RWPE1 (cell line): ENCODE measurements at regions not wholly inside any gene's neighbourhood (a gene's known extent, or its start where the extent isn't known, plus 50 kb on each side); places are given as distances from the start of the nearest gene placed in this dataset.

Experiments used
- CTCF ChIA-PET: fragments of 350-600 bp; sonication (Branson Sonifier 250); formaldehyde crosslinking; extraction: SDS; loops from one replicate; lab custom pipeline; 2021; lab: Yijun Ruan, JAX
- POLR2A ChIA-PET: fragments of 400-600 bp; formaldehyde crosslinking; extraction: SDS; loops from one replicate; lab custom pipeline; 2020; ENCODE audit warnings: antibody characterized with exemption; ENCODE audit not compliant: low non-redundant PET; lab: Yijun Ruan, JAX
- DNase-seq: peaks from one replicate; pipeline ENCODE4 v3.0.0; 2012; ENCODE audit warnings: low spot score
- H3K27ac ChIP-seq: fragments of 450-650 bp; 2 replicates; pipeline ENCODE4 v1.5.1; 2017
- CTCF ChIP-seq: fragments of 450-650 bp; conservative IDR thresholded peaks from 2 replicates; pipeline ENCODE4 v1.5.1; 2017; ENCODE audit warnings: low read depth, mild to moderate bottlenecking

GRCh38 chr7:130829415-130829814, 95.4 kb upstream of the KLF14 start:
- POLR2A ChIA-PET, result no interaction called here
- no peak for TF ChIP-seq CTCF
- CTCF ChIA-PET, result interaction anchor here (0.8 kb wide), 1 partner anchor 96 kb away, joined by 3 read pairs; the partner anchor contains the start of gene KLF14
- DNase-seq, result no peak
- no peak overlapping the region for H3K27ac ChIP-seq

- DNase-seq, result no peak
- no peak overlapping the region for H3K27ac ChIP-seq
- ChIA-PET POLR2A (no interaction called here), CTCF (interaction anchor here (0.6 to 0.7 kb wide), 5 partner anchors 26 to 1715 kb away, joined by 3 to 6 read pairs (median 4); no protein-coding TSS in a partner anchor)
- TF ChIP-seq CTCF, result no peak
Observed at GRCh38 chr7:130831322-130831721, 97.3 kb upstream of the KLF14 start.

- H3K27ac ChIP-seq, result no peak overlapping the region
- CTCF ChIA-PET, result interaction anchor here (0.6 to 0.9 kb wide), 9 partner anchors 26 to 1716 kb away, joined by 3 to 7 read pairs (median 4); no protein-coding TSS in a partner anchor
- peak; percentile 19 for DNase-seq
- TF ChIP-seq CTCF, result peak; percentile 89
- POLR2A ChIA-PET, result no interaction called here
Observed at GRCh38 chr7:130831817-130832481, 97.9 kb upstream of the KLF14 start.

GRCh38 chr7:130838738-130839137, 104.7 kb upstream of the KLF14 start:
- TF ChIP-seq CTCF, result no peak
- CTCF ChIA-PET, result no interaction called here

GRCh38 chr7:130840599-130840998, 106.6 kb upstream of the KLF14 start:
- ChIA-PET CTCF (no interaction called here), POLR2A (no interaction called here)
- TF ChIP-seq CTCF, result no peak

More at GRCh38 chr7:130838738-130839137, 104.7 kb upstream of the KLF14 start:
- peak; percentile 66 for DNase-seq
- no peak overlapping the region for H3K27ac ChIP-seq
- POLR2A ChIA-PET, result no interaction called here

GRCh38 chr7:130841416-130841815, 107.4 kb upstream of the KLF14 start:
- no peak for DNase-seq
- POLR2A ChIA-PET, result no interaction called here
- TF ChIP-seq CTCF, result no peak
- peak overlapping the region; percentile 72 for H3K27ac ChIP-seq
- CTCF ChIA-PET, result no interaction called here

More at GRCh38 chr7:130840599-130840998, 106.6 kb upstream of the KLF14 start:
- DNase-seq, result no peak
- peak overlapping the region; percentile 56 for H3K27ac ChIP-seq
